Activated T-cell treated with anti-CD3 and anti-CD28 coated beads, Interleukin-2, amount 50 U/mL, for 24 hours (primary cell): ENCODE measurements at regions not wholly inside any gene's neighbourhood (a gene's known extent, or its start where the extent isn't known, plus 50 kb on each side); places are given as distances from the start of the nearest gene placed in this dataset.
"Not testable (repeated sequence)": the region's sequence is repeated elsewhere in the genome, so short reads cannot be mapped to it uniquely, and the experiment has no call there.

ENCODE experiments used
- DNase-seq: peaks from one replicate; pipeline ENCODE4 v3.0.0-alpha.2; 2020
- H3K27ac Mint-ChIP-seq: 2 replicates; pipeline ENCODE4 v1.8.0; 2020; ENCODE audit warnings: mild to moderate bottlenecking, mixed read lengths
- H3K27me3 Mint-ChIP-seq: 2 replicates; pipeline ENCODE4 v1.8.0; 2020; ENCODE audit warnings: mixed read lengths
- H3K36me3 Mint-ChIP-seq: 2 replicates; pipeline ENCODE4 v1.8.0; 2020; ENCODE audit warnings: low read depth, mixed read lengths
- H3K4me1 Mint-ChIP-seq: 2 replicates; pipeline ENCODE4 v1.8.0; 2020; ENCODE audit warnings: low read depth, mixed read lengths
- H3K4me3 Mint-ChIP-seq: 2 replicates; pipeline ENCODE4 v1.8.0; 2020; ENCODE audit warnings: mild to moderate bottlenecking, moderate library complexity, mixed read lengths
- H3K9me3 Mint-ChIP-seq: 2 replicates; pipeline ENCODE4 v1.8.0; 2020; ENCODE audit warnings: mixed read lengths

DNA sequence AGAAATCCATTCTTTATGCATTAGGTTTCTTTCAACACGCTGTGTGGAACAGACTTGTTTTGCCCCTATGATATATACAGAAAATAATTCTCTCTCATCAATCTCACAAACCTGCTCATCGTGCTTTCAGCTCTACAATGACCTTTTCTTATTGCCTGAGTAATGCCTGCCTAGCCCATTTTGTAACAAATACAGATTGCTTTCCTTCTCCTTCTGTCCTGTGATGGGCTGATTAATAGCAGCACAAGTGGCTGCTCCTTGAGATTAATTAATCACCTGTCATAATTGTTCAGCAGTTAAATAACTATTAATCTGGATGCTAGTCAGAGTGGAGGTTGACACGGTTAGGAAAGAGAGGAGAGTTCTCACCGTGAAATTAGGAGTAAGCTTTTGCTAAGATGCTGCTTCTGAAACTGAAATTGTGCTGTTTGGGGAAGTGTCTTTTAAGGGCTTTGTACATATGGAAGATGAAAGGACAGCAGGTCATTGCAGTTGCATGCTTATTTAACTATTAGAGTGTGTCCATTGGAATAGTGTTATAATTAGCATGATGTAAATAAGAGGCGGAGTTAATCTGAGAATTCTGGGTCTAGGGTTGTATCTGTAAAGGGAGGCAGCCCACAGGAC lies 1430.5 kb downstream of the FAM181B start:
- DNase-seq, result no peak
- peaks cover 2% of the 10 kb centered on the region for H3K9me3 Mint-ChIP-seq
- no peak overlapping the region for H3K27ac Mint-ChIP-seq
- no peak overlapping the region for H3K4me3 Mint-ChIP-seq
- no peaks in the 10 kb centered on the region for H3K4me1 Mint-ChIP-seq
- no peaks in the 10 kb centered on the region for H3K36me3 Mint-ChIP-seq
- no peaks in the 10 kb centered on the region for H3K27me3 Mint-ChIP-seq

- no peak overlapping the region for H3K27ac Mint-ChIP-seq
- no peaks in the 10 kb centered on the region for H3K36me3 Mint-ChIP-seq
- no peak for DNase-seq
- H3K27me3 Mint-ChIP-seq, result no peaks in the 10 kb centered on the region
- H3K9me3 Mint-ChIP-seq, result peaks cover 2% of the 10 kb centered on the region
- no peak overlapping the region for H3K4me3 Mint-ChIP-seq
- H3K4me1 Mint-ChIP-seq, result no peaks in the 10 kb centered on the region
Measured at GRCh38 chr11:81301166-81301830, 1432.4 kb downstream of the FAM181B start.

GRCh38 chr11:81286959-81287358 lies 1446.7 kb downstream of the FAM181B start:
- no peak overlapping the region for H3K27ac Mint-ChIP-seq
- no peaks in the 10 kb centered on the region for H3K36me3 Mint-ChIP-seq
- peaks cover 19% of the 10 kb centered on the region for H3K9me3 Mint-ChIP-seq
- no peaks in the 10 kb centered on the region for H3K27me3 Mint-ChIP-seq
- no peak for DNase-seq
- H3K4me3 Mint-ChIP-seq, result no peak overlapping the region
- H3K4me1 Mint-ChIP-seq, result no peaks in the 10 kb centered on the region

DNA sequence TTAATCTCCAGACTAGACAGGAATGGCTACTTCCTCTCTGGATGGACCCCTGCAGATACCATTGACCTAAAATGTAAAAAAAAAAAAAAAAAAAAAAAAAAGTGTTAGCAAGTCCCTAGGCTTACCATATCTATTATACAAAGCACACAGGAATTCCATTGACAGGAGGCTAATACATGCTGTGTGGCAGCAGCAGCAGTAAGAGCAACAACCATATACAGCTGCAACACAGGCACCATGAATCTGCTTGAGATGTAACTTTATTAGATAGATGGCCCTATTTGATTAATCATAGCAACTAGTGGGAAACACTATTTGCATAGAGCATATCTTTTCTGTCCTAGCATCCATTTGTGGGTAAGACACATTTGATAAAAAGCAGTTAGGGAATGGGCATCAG lies 1447.1 kb downstream of the FAM181B start:
- no peak overlapping the region for H3K4me3 Mint-ChIP-seq
- H3K4me1 Mint-ChIP-seq, result no peaks in the 10 kb centered on the region
- H3K36me3 Mint-ChIP-seq, result no peaks in the 10 kb centered on the region
- no peaks in the 10 kb centered on the region for H3K27me3 Mint-ChIP-seq
- DNase-seq, result no peak
- H3K27ac Mint-ChIP-seq, result no peak overlapping the region
- H3K9me3 Mint-ChIP-seq, result peaks cover 19% of the 10 kb centered on the region

- H3K27me3 Mint-ChIP-seq, H3K36me3 Mint-ChIP-seq, H3K4me3 Mint-ChIP-seq, DNase-seq, H3K27ac Mint-ChIP-seq, H3K4me1 Mint-ChIP-seq: not testable (repeated sequence)
- peaks cover 19% of the 10 kb centered on the region for H3K9me3 Mint-ChIP-seq
Measured at GRCh38 chr11:81280228-81280627, 1453.4 kb downstream of the FAM181B start.

GRCh38 chr11:81278991-81279390 lies 1454.7 kb downstream of the FAM181B start:
- H3K9me3 Mint-ChIP-seq, result peaks cover 19% of the 10 kb centered on the region
- no peaks in the 10 kb centered on the region for H3K36me3 Mint-ChIP-seq
- H3K27me3 Mint-ChIP-seq, result no peaks in the 10 kb centered on the region
- no peak overlapping the region for H3K27ac Mint-ChIP-seq
- DNase-seq, result no peak
- no peak overlapping the region for H3K4me3 Mint-ChIP-seq
- no peaks in the 10 kb centered on the region for H3K4me1 Mint-ChIP-seq

DNA sequence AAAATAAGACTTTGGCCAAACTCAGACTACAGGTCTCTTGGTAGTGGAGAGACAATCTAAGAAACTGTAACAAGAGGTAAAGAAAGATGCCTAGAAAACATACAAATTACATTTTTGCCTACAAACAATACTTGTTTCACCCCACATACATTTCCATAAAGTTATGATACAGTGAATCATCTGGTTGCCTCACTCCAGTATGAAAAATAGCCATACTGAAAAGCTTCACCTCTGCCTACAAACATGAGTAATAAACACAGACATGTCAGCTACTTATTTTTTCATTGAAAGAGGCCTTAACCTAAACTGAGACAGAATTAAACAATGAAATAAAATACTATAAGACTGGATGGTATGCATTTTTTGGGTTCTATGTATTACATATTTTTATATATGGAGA lies 1463.0 kb downstream of the FAM181B start:
- Mint-ChIP-seq H3K4me3 (no peak overlapping the region), H3K36me3 (no peaks in the 10 kb centered on the region), H3K27me3 (no peaks in the 10 kb centered on the region), H3K9me3 (peaks cover 3% of the 10 kb centered on the region), H3K27ac (no peak overlapping the region), H3K4me1 (no peaks in the 10 kb centered on the region)
- DNase-seq, result no peak

GRCh38 chr11:81267246-81267645 lies 1466.4 kb downstream of the FAM181B start:
- Mint-ChIP-seq H3K9me3 (peaks cover 5% of the 10 kb centered on the region), H3K27ac (no peak overlapping the region), H3K4me3 (no peak overlapping the region), H3K27me3 (no peaks in the 10 kb centered on the region), H3K4me1 (no peaks in the 10 kb centered on the region), H3K36me3 (no peaks in the 10 kb centered on the region)
- no peak for DNase-seq

GRCh38 chr11:81259471-81259870 lies 1474.2 kb downstream of the FAM181B start:
- Mint-ChIP-seq H3K4me1 (no peaks in the 10 kb centered on the region), H3K4me3 (no peak overlapping the region), H3K9me3 (peaks cover 7% of the 10 kb centered on the region), H3K36me3 (no peaks in the 10 kb centered on the region), H3K27ac (no peak overlapping the region), H3K27me3 (no peaks in the 10 kb centered on the region)
- no peak for DNase-seq

DNA sequence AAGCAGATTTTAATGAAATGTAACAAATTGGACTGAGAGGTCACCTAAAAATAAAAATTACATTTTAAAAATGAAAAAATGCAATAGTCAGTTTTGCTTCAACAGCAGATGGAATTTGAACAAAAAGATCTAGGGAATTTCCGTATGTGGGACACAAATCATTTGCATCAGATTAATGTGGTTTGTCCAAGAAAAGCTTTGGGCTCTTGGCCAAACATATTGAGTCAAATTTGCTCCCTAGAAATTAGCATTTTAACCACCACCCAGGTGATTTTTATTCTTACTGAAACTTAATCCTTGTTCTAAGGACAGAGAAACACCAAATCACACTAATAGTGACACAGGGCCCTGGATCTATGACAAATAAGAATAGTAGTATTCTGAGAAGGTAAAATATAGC lies 1477.8 kb downstream of the FAM181B start:
- peaks cover 7% of the 10 kb centered on the region for H3K9me3 Mint-ChIP-seq

GRCh38 chr11:81253244-81253643 lies 1480.4 kb downstream of the FAM181B start:
- Mint-ChIP-seq H3K9me3 (peaks cover 4% of the 10 kb centered on the region), H3K36me3 (no peaks in the 10 kb centered on the region)

More for the DNA sequence above, 1477.8 kb downstream of the FAM181B start:
- Mint-ChIP-seq H3K4me3 (no peak overlapping the region), H3K4me1 (no peaks in the 10 kb centered on the region), H3K27ac (no peak overlapping the region), H3K36me3 (no peaks in the 10 kb centered on the region), H3K27me3 (no peaks in the 10 kb centered on the region)
- DNase-seq, result no peak

GRCh38 chr11:81246941-81247340 lies 1486.7 kb downstream of the FAM181B start:
- Mint-ChIP-seq H3K36me3 (no peaks in the 10 kb centered on the region), H3K9me3 (peaks cover 6% of the 10 kb centered on the region), H3K27me3 (no peaks in the 10 kb centered on the region), H3K27ac (no peak overlapping the region), H3K4me3 (no peak overlapping the region), H3K4me1 (no peaks in the 10 kb centered on the region)
- DNase-seq, result no peak

More at GRCh38 chr11:81253244-81253643, 1480.4 kb downstream of the FAM181B start:
- Mint-ChIP-seq H3K27ac (no peak overlapping the region), H3K4me3 (no peak overlapping the region), H3K4me1 (no peaks in the 10 kb centered on the region), H3K27me3 (no peaks in the 10 kb centered on the region)
- DNase-seq, result no peak

- Mint-ChIP-seq H3K4me3 (no peak overlapping the region), H3K4me1 (no peaks in the 10 kb centered on the region), H3K27ac (no peak overlapping the region), H3K36me3 (no peaks in the 10 kb centered on the region), H3K9me3 (peaks cover 4% of the 10 kb centered on the region), H3K27me3 (no peaks in the 10 kb centered on the region)
- DNase-seq, result no peak
Measured at GRCh38 chr11:81245791-81246190, 1487.9 kb downstream of the FAM181B start.

GRCh38 chr11:81241672-81242275 lies 1491.9 kb downstream of the FAM181B start:
- no peak for DNase-seq
- Mint-ChIP-seq H3K4me1 (no peaks in the 10 kb centered on the region), H3K9me3 (peaks cover 6% of the 10 kb centered on the region), H3K4me3 (no peak overlapping the region), H3K27me3 (no peaks in the 10 kb centered on the region), H3K27ac (no peak overlapping the region), H3K36me3 (no peaks in the 10 kb centered on the region)

DNA sequence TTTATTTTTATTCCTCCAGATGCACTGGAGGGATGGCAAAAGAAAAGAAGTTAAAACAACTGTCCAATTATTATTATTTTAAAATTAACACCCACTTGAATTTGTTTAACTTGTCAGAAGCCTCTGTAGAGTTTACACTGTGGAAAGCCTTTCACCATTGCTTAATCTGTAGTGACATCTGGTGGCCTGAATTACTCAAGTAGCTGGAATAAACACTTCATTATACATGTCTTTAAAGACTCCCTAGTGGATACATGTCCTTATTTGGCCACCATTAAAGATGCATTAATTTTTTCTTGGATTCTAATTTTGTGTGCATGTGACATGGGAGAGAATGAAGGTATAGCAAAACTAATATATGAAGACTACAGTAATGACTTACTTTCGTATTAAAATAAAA lies 1496.5 kb downstream of the FAM181B start:
- DNase-seq, result no peak
- no peaks in the 10 kb centered on the region for H3K27me3 Mint-ChIP-seq
- no peaks in the 10 kb centered on the region for H3K36me3 Mint-ChIP-seq
- H3K4me1 Mint-ChIP-seq, result no peaks in the 10 kb centered on the region
- peaks cover 4% of the 10 kb centered on the region for H3K9me3 Mint-ChIP-seq
- no peak overlapping the region for H3K27ac Mint-ChIP-seq
- no peak overlapping the region for H3K4me3 Mint-ChIP-seq
